ENCODE measurements at regions not wholly inside any gene's neighbourhood (a gene's known extent, or its start where the extent isn't known, plus 50 kb on each side); places are given as distances from the start of the nearest gene placed in this dataset.

- no peak for TF ChIP-seq CTCF (IDR thresholded peaks at IDR 0.05; ENCODE audit: low read length)
- no peak for TF ChIP-seq EZH2 (IDR thresholded peaks at IDR 0.05; ENCODE audit: borderline replicate concordance, low read length)
Measured at GRCh38 chr10:62577666-62578291, 203.6 kb downstream of the ZNF365 start.

All from OCI-LY1 (cell line).